Hematopoietic multipotent progenitor cell treated with erythropoietin and hydrocortisone succinate and interleukin-3 and kit ligand, for 4 days (in vitro differentiated cells): ENCODE measurements at regions not wholly inside any gene's neighbourhood (a gene's known extent, or its start where the extent isn't known, plus 50 kb on each side); places are given as distances from the start of the nearest gene placed in this dataset.
"Not testable (repeated sequence)": the region's sequence is repeated elsewhere in the genome, so short reads cannot be mapped to it uniquely, and the experiment has no call there.

ENCODE experiments used
- DNase-seq: peaks from one replicate; pipeline ENCODE4 v3.0.0-alpha.2; 2015

GRCh38 chr3:153762411-153763235 lies 358.6 kb upstream of the ARHGEF26 start:
- no peak for DNase-seq

DNA sequence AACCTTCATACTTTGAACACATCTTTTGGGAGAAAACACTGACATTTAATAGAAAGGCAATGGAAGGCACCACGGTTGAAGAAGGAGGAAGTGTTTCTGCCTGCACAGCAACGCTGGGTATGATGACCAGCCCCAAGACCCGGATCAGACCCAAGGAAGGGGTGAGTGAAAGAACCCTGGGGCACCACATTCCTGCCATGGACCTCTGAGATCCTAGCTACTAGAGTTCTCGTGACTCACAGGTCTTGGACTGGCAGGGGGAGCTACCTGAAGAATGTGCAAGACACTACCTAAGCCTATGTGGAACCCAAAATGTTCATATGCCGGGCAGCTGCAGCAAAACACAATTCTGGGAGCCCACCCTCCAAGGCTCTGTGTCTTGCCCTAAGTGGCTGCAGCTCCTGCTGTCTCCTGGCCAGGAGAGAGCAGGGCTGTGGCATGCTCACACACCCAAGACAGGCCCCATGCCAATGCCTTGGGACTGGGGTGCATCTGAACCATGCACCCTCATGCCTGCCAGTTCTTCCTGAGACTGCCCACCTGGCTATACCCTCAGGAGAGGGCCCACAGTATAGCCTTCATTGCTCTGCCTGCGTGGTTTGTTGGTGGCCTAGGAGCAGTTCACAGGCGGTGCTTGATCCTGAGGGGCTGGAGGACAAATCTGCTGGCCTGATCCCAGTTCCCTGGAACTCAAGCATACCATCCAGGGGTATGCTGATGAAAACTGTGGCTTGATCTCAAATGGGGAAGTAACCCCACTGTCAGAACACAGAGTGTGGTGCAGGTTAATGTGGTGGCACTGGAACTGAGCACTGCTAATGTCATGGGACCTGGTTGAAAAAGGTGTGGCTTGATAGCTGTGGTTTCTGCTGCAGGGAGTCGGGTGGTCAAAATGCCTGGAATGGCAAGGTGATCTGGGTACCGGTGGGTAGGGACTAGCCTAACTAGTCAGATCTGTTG lies 353.3 kb upstream of the ARHGEF26 start:
- peak; percentile 15 for DNase-seq

DNA sequence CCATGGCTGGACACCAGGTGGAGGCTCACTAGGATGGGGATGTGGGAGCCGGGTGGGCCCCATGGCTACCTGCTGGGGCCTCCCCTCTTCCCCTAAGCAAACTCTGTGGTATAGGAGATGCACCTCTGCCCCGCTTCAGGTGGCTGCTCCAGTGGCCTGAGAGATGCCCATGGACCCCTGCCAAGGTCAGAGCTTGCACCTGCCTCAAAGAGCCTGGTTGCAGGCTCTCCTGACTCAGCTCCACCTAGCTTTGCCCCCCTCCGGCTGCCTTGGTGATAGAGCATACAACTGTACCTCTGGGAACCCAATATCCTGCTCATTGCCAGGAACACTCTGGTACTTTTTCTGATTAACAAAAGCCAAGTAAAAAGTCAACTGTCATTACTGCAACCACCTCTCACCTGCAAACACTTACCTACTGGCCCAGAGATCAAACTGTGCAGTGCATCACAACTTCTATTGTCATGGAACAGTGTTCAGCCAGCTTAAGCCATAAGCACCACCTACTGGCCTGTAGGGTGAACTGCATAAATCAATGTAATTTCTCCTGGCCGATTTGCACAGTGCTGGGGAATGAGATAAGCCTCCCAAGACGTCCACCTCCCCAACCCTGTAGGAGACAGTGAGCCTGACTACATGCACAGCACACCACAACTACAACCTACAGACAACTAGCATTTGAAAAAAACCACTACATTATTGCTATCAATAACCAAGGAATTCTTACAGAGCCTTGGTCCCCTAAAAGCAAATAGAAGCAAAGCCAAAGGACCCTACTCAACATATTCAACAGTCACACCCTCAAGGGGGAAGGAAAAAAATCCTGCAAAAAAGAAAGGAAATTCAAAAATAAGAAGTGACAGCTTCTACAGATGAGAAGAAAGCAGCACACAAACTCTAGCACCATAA lies 352.4 kb upstream of the ARHGEF26 start:
- peak; percentile 83 for DNase-seq

GRCh38 chr3:153783106-153783505 lies 338.1 kb upstream of the ARHGEF26 start:
- no peak for DNase-seq

DNA sequence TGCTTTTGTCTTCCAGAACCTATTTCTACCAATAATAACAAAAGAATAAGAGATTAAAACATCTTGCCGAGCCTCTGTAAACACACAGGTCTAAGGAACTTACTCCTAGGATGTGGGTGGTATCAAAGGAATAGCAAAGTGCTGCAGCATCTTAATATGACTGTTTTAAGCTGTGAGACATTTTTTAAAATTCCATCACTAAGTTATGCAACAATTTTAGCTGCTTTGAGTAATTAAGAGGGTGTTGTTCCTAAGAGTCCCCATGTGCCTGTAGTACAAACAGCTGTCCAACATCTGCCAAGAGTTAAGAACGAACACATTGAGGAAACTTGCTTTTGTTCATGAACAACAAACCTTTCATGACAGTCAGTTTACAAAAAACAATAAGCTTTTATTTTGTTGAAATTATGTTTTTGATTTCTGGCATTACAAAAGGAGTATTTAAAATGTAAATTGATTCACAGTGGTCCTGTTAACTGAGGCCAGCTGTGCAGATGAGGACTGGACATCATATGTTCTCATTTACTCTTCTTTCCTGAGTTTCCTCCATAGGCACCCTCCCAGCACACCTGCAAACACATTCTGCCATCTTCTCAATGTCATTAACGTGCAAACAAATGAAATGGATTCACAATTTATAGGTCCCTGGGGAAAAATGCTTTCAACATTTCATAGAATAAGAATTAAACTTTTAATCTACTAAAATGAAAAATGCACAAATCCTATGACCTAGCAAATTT lies 337.3 kb upstream of the ARHGEF26 start:
- no peak for DNase-seq

GRCh38 chr3:153785901-153786300 lies 335.3 kb upstream of the ARHGEF26 start:
- peak; percentile 8 for DNase-seq

GRCh38 chr3:153789380-153789779 lies 331.8 kb upstream of the ARHGEF26 start:
- no peak for DNase-seq

DNA sequence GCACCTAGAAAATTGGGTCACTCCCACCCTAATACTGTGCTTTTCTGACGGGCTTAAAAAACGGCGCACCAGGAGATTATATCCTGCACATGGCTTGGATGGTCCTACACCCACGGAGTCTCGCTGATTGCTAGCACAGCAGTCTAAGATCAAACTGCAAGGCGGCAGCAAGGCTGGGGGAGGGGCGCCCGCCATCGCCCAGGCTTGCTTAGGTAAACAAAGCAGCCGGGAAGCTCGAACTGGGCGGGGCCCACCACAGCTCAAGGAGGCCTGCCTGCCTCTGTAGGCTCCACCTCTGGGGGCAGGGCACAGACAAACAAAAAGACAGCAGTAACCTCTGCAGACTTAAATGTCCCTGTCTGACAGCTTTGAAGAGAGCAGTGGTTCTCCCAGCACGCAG lies 324.1 kb upstream of the ARHGEF26 start:
- DNase-seq: not testable (repeated sequence)

DNA sequence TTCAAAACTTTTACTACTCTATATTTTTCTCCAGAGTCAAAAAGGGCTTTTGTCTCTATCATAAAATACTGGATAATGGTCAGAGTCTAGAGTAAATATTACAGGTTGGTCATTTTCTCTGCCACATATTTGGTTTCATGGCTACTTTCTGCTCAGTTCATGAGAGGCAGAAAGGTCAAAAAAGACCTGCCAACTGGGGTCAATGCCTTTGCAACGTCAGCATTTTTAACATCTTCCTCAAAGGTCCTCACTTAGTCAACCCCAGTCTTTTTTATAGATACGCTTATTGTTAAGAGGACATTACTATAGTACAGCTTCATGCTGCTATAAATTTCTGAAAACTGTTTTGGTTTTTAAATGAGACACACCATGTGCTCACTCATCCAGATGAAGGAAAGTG lies 312.1 kb upstream of the ARHGEF26 start:
- no peak for DNase-seq

GRCh38 chr3:153818338-153818737 lies 302.9 kb upstream of the ARHGEF26 start:
- DNase-seq: peak; percentile 37

- peak; percentile 14 for DNase-seq
These were observed 301.2 kb upstream of the ARHGEF26 start for GRCh38 chr3:153820035-153820434.

DNA sequence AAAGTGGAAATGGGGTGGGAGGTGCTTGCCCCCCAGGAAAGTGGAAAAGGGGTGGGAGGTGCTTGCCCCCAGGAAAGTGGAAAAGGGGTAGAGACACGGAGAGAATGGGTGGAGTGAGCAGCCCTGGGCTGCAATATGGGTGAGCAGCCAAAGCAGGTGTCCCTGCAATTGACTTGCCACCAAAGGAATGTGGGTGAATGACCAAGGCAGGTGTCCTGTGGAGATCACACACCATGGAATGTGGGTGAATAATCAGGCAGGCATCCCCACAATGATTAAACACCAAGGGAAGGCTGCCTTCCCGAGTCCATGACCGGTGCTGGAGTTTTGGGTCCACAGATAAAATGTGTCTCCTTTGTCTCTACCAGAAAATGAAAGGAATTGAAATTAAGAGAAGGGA lies 292.8 kb upstream of the ARHGEF26 start:
- not testable (repeated sequence) for DNase-seq

- peak; percentile 24 for DNase-seq
These were observed 291.5 kb upstream of the ARHGEF26 start for GRCh38 chr3:153829606-153830170.

- DNase-seq: no peak
These were observed 290.6 kb upstream of the ARHGEF26 start for GRCh38 chr3:153830552-153830951.

DNA sequence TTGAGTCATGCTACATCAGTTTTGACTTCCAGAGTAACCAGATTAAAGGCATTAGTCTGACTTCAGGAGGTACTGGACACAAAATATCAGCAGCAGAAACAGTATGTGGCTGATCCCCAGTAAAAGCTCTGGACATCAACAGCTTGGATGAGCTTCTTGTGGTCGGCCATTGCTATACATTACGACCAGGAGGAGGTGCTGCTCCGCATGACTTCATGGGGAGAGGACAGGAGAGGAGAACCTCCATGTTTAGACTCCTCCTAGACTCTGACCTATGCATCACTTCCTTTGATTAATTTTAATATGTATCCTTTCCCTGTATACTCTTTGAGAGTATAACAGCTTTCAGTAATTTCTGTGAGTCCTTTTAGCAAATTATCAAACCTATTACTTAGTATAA lies 285.6 kb upstream of the ARHGEF26 start:
- DNase-seq: no peak

DNA sequence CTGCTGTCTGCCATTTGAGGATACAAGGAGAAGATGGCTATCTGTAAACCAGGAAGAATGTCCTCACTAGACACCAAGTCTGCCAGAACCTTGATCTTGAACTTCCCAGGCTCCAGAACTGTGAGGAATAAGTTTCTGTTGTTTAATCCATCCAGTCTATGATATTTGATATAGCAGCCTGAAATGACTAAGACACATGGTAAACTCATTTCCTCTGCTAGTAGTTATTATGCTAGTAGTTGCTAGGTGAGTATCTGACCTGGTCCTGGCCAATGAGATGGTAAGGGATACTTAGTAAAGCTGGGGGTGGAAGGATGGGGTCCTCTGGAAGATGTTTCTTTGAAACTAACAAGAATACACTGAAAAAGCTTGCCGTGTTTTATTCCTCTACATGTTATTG lies 280.7 kb upstream of the ARHGEF26 start:
- no peak for DNase-seq

DNA sequence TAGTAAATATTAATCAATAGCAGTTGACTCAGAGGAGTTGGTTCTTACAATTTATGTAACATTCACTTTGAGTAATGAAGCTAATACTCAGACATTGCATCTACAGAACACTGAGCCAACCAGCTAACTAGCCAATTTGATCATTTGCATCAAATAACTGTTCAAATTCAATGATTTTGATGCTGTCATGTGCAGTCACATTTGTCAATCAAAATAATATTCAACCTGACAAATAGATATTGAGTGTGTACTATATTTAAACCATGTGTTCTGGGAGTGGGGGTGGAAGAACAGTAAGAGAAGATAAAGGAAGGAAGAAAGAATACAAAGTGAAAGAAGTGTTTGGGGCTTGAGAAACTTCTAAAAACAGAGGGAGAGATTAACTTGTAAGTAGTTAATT lies 277.2 kb upstream of the ARHGEF26 start:
- no peak for DNase-seq

DNA sequence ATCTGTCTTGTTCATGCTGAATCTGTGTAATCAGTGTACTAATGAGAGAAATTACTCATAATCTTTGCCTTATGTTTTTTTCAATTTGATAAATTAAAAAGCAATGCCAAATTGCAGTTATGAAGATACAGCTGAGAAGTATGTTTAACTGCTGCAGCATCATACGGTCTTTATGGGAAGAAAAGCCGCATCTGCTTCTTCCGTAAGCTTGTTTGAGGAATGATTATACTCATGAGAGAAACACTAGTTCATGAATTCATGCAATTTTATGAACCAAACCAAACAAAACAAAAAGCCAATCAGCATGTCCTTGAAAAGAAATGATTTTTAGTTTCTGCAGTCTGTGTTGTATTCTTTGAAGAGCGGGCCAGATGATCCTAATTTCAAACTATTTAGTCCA lies 275.9 kb upstream of the ARHGEF26 start:
- no peak for DNase-seq

DNA sequence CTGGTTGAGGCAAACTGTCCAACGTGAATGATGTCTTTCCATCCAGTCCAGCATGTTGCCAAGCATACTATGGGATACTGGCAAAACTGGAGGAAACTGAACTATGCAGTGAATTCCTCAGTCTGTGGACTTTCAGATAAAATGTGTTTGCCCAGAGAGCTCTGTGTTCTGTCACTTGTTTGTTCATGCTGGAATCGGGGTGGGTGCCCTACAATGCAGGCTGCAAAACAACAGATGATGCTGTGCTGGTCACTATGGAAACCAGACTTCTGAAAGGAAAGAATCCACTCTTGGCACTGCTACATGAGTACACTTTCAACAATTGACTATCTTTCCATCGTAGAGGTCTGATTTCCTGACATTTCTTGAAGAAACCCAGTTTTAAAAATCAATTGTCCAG lies 272.5 kb upstream of the ARHGEF26 start:
- DNase-seq: no peak

- no peak for DNase-seq
These were observed 268.8 kb upstream of the ARHGEF26 start for GRCh38 chr3:153852355-153852754.

GRCh38 chr3:153853163-153853562 lies 268.0 kb upstream of the ARHGEF26 start:
- no peak for DNase-seq

GRCh38 chr3:153855772-153856171 lies 265.4 kb upstream of the ARHGEF26 start:
- DNase-seq: peak; percentile 13
